HG03097 (cell line): ENCODE measurements at regions not wholly inside any gene's neighbourhood (a gene's known extent, or its start where the extent isn't known, plus 50 kb on each side); places are given as distances from the start of the nearest gene placed in this dataset.

Source experiments
- ATAC-seq: cut with Tn5 transposase; IDR thresholded peaks from one replicate; pipeline ENCODE4 v1.9.1; 2021; ENCODE audit not compliant: unreplicated experiment, low FRiP score

- no peak for ATAC-seq
Measured at GRCh38 chr3:106160396-106160795, 291.6 kb upstream of the CBLB start.

GRCh38 chr3:106161246-106161645, 292.4 kb upstream of the CBLB start:
- no peak for ATAC-seq

- ATAC-seq = no peak
Measured at GRCh38 chr3:106167728-106168127, 298.9 kb upstream of the CBLB start.

GRCh38 chr3:106168962-106169750, 300.3 kb upstream of the CBLB start:
- no peak for ATAC-seq

GRCh38 chr3:106170636-106171035, 301.8 kb upstream of the CBLB start:
- ATAC-seq = no peak

- no peak for ATAC-seq
Measured at GRCh38 chr3:106172101-106172500, 303.3 kb upstream of the CBLB start.

GRCh38 chr3:106172780-106173179, 304.0 kb upstream of the CBLB start:
- peak; percentile 57 for ATAC-seq

- ATAC-seq = no peak
Measured at GRCh38 chr3:106175276-106175675, 306.5 kb upstream of the CBLB start.

GRCh38 chr3:106176734-106177133, 307.9 kb upstream of the CBLB start:
- ATAC-seq = peak; percentile 91

- no peak for ATAC-seq
Measured at GRCh38 chr3:106182950-106183511, 314.2 kb upstream of the CBLB start.

GRCh38 chr3:106183762-106184391, 315.1 kb upstream of the CBLB start:
- ATAC-seq = no peak

- peak; percentile 92 for ATAC-seq
Measured at GRCh38 chr3:106184540-106185457, 316.0 kb upstream of the CBLB start.

GRCh38 chr3:106185949-106186348, 317.1 kb upstream of the CBLB start:
- ATAC-seq = no peak

GRCh38 chr3:106190296-106190695, 321.5 kb upstream of the CBLB start:
- no peak for ATAC-seq

- no peak for ATAC-seq
Measured at GRCh38 chr3:106191211-106191610, 322.4 kb upstream of the CBLB start.

- no peak for ATAC-seq
Measured at GRCh38 chr3:106191913-106192312, 323.1 kb upstream of the CBLB start.

- ATAC-seq = no peak
Measured at GRCh38 chr3:106193876-106194275, 325.1 kb upstream of the CBLB start.

GRCh38 chr3:106194726-106195125, 325.9 kb upstream of the CBLB start:
- ATAC-seq = no peak

- ATAC-seq = no peak
Measured at GRCh38 chr3:106197532-106198194, 328.9 kb upstream of the CBLB start.

GRCh38 chr3:106204160-106204868, 335.5 kb upstream of the CBLB start:
- no peak for ATAC-seq
